ENCODE measurements at regions not wholly inside any gene's neighbourhood (a gene's known extent, or its start where the extent isn't known, plus 50 kb on each side); places are given as distances from the start of the nearest gene placed in this dataset.

DNA sequence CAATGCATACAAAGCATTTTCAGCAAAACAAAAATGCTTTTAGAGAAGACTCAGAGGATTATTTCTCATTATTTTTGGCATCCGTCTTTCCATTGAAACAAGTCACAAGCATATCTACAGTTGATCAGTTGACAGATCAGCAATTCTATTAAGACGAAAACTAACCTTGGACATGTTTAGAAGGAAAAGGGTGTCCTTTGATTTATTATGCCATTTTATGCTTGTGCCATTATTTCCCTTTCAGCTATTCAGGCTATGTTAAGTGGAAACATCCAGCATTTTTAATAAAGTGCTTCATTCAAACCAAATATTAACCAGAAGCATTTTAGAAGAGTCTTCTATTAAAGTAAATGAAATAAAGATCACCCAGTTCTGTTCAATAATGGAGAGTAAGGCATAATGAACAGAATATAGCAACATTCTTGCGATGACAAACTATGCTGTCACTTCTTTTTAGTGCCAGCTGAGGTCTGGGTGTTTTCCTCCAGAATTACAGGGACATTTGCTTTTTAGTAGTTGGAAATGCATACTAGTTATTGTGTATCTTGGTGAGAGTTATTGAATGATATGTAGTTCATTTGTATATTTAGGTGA, 481.4 kb downstream of the PLA2G4A start:
- TF ChIP-seq, protein P1, sequence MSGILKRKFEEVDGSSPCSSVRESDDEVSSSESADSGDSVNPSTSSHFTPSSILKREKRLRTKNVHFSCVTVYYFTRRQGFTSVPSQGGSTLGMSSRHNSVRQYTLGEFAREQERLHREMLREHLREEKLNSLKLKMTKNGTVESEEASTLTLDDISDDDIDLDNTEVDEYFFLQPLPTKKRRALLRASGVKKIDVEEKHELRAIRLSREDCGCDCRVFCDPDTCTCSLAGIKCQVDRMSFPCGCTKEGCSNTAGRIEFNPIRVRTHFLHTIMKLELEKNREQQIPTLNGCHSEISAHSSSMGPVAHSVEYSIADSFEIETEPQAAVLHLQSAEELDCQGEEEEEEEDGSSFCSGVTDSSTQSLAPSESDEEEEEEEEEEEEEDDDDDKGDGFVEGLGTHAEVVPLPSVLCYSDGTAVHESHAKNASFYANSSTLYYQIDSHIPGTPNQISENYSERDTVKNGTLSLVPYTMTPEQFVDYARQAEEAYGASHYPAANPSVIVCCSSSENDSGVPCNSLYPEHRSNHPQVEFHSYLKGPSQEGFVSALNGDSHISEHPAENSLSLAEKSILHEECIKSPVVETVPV (CRISPR knock-in tag; IDR thresholded peaks at IDR 0.05): no peak
- TF ChIP-seq ZFP3 (CRISPR knock-in tag; IDR thresholded peaks at IDR 0.05): no peak
- no peak for TF ChIP-seq ESRRG (CRISPR knock-in tag; IDR thresholded peaks at IDR 0.05)

All from SK-N-SH treated with all-trans-retinoic acid at 6 μM for 48 hours (cell line).